CD4-positive, alpha-beta T cell (primary cell): ENCODE measurements at regions not wholly inside any gene's neighbourhood (a gene's known extent, or its start where the extent isn't known, plus 50 kb on each side); places are given as distances from the start of the nearest gene placed in this dataset.

ENCODE experiments used
- ATAC-seq: fragments of 200-7000 bp; cut with Tn5 transposase; one replicate; pipeline ENCODE4 v1.10.0; 2022; ENCODE audit warnings: mild to moderate bottlenecking; ENCODE audit not compliant: poor library complexity
- CTCF ChIA-PET: fragments of 350-600 bp; sonication (Branson Sonifier 250); formaldehyde crosslinking; loops from one replicate; lab custom pipeline; 2021; ENCODE audit warnings: antibody characterized with exemption, inconsistent platforms; lab: Charles Lee
- POLR2A ChIA-PET: fragments of 350-600 bp; sonication (Branson Sonifier 250); formaldehyde crosslinking; loops from one replicate; lab custom pipeline; 2021; ENCODE audit warnings: antibody characterized with exemption, inconsistent platforms; lab: Charles Lee
- DNase-seq, 14 experiments: peaks; one replicate each; pipeline ENCODE4 v3.0.0-alpha.2; 2013 to 2020; ENCODE audit warnings: mixed read lengths in 2 of 14
- H3K27ac ChIP-seq, 2 donors: one replicate each; pipeline versions ENCODE4 v1.5.1 to v1.7.0; 2013; ENCODE audit warnings: low read length in 2 of 2, low read depth in 1 of 2, mild to moderate bottlenecking in 1 of 2
- H3K27me3 ChIP-seq, 2 experiments: 1 replicate in 1 of 2; 2 replicates in 1 of 2; pipeline versions ENCODE4 v1.6.1 to v1.7.0; 2013; ENCODE audit warnings: low read length in 2 of 2, control low read depth in 1 of 2, mild to moderate bottlenecking in 1 of 2, moderate library complexity in 1 of 2; ENCODE audit not compliant: insufficient read depth in 2 of 2, control insufficient read depth in 1 of 2
- H3K36me3 ChIP-seq: one replicate; pipeline ENCODE4 v1.6.1; 2013; ENCODE audit warnings: low read length, control low read depth; ENCODE audit not compliant: insufficient read depth
- H3K4me1 ChIP-seq: one replicate; pipeline ENCODE4 v1.6.1; 2013; ENCODE audit warnings: low read length, control low read depth; ENCODE audit not compliant: insufficient read depth
- H3K4me3 ChIP-seq: one replicate; pipeline ENCODE4 v1.5.1; 2013; ENCODE audit warnings: mild to moderate bottlenecking, low read length, moderate library complexity
- H3K9me3 ChIP-seq, 2 experiments: 1 replicate in 1 of 2; 2 replicates in 1 of 2; pipeline versions ENCODE4 v1.6.1 to v1.7.0; 2013; ENCODE audit warnings: low read length in 2 of 2, mild to moderate bottlenecking in 2 of 2, control low read depth in 1 of 2, moderate library complexity in 1 of 2; ENCODE audit not compliant: control insufficient read depth in 1 of 2, insufficient read depth in 1 of 2
- H3K27ac Mint-ChIP-seq: one replicate; pipeline ENCODE4 v1.8.0; 2020; ENCODE audit warnings: mixed read lengths
- H3K27me3 Mint-ChIP-seq: one replicate; pipeline ENCODE4 v1.8.0; 2021; ENCODE audit warnings: mixed read lengths
- H3K36me3 Mint-ChIP-seq: one replicate; pipeline ENCODE4 v1.8.0; 2021; ENCODE audit warnings: low read depth, mixed read lengths
- H3K4me1 Mint-ChIP-seq: one replicate; pipeline ENCODE4 v1.8.0; 2021; ENCODE audit warnings: low read depth, mixed read lengths
- H3K4me3 Mint-ChIP-seq: one replicate; pipeline ENCODE4 v1.8.0; 2020; ENCODE audit warnings: mild to moderate bottlenecking, mixed read lengths
- H3K9me3 Mint-ChIP-seq: one replicate; pipeline ENCODE4 v1.8.0; 2020; ENCODE audit warnings: mixed read lengths
- intact Hi-C, 2 experiments: fragments of 100-400 bp; cut with DNase I in 1 of 2; cut with micrococcal nuclease in 1 of 2; formaldehyde crosslinking; loops; one replicate each; pipeline versions ENCODE4 v1.15.1 to v1.9.0; 2023 to 2025; cut with DNase I, micrococcal nuclease
- TF ChIP-seq, protein P1 (sequence below): fragments of 200-600 bp; IDR thresholded peaks from one replicate; pipeline ENCODE4 v1.8.0; 2022; ENCODE audit warnings: antibody characterized with exemption, mild to moderate bottlenecking

DNA sequence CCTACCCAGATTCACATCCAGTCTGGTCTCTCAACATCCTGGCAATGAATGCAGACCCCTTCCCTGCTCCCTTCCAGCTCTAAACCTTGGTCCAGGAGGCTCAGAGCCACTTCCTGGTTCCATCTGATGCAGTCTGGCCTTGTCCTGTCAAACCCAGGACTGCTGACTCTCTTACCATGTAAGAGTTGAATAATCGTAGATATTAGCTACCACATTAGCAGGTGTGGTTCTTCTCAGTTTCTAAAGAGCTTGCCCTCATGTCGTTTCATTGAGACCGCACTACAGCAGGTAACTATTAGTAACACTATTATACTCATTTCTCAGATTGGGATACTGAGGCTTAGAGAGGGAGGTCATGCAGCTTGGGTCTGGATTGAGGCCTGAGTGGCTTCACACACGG lies 133.3 kb downstream of the BOD1 start:
- Mint-ChIP-seq H3K4me1 (no peaks in the 10 kb centered on the region), H3K4me3 (no peak overlapping the region), H3K27ac (no peak overlapping the region), H3K36me3 (no peaks in the 10 kb centered on the region), H3K27me3 (peaks cover 32% of the 10 kb centered on the region), H3K9me3 (no peaks in the 10 kb centered on the region)
- TF ChIP-seq, protein P1, sequence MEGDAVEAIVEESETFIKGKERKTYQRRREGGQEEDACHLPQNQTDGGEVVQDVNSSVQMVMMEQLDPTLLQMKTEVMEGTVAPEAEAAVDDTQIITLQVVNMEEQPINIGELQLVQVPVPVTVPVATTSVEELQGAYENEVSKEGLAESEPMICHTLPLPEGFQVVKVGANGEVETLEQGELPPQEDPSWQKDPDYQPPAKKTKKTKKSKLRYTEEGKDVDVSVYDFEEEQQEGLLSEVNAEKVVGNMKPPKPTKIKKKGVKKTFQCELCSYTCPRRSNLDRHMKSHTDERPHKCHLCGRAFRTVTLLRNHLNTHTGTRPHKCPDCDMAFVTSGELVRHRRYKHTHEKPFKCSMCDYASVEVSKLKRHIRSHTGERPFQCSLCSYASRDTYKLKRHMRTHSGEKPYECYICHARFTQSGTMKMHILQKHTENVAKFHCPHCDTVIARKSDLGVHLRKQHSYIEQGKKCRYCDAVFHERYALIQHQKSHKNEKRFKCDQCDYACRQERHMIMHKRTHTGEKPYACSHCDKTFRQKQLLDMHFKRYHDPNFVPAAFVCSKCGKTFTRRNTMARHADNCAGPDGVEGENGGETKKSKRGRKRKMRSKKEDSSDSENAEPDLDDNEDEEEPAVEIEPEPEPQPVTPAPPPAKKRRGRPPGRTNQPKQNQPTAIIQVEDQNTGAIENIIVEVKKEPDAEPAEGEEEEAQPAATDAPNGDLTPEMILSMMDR, result no peak
- ATAC-seq, result no peak
- no peak overlapping the region for H3K27ac ChIP-seq
- POLR2A ChIA-PET, result no interaction called here
- CTCF ChIA-PET, result no interaction called here
- peaks cover 0 to 10% of the 10 kb centered on the region in 2 experiments for H3K27me3 ChIP-seq
- DNase-seq, result no peak
- intact Hi-C loops, result no loop called here
- no peaks in the 10 kb centered on the region for H3K36me3 ChIP-seq
- H3K9me3 ChIP-seq, result no peaks in the 10 kb centered on the region
- H3K4me3 ChIP-seq, result no peak overlapping the region
- no peaks in the 10 kb centered on the region for H3K4me1 ChIP-seq

DNA sequence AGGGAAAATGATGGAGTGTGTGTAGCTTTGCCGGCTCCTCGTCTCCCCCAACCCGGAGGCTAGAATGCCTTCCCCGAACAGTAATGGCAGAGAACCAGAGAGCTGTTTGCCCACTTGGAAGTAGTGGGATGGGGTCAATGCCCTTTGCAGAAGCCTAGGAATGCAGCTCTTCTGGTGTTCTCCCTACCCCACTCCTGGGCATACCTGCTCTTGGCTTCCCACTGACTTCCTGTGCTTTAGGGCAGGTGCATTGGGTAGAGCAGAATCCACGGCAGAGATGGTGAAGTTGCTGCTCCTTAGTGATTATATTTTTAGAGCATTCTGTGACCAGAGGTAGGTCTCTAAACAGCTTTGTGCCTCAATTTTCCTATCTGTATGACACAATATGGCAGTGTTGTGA lies 134.6 kb downstream of the BOD1 start:
- intact Hi-C loops, result no loop called here
- DNase-seq, result no peak
- CTCF ChIA-PET, result no interaction called here
- Histone ChIP-seq H3K27me3 (peaks cover 0 to 10% of the 10 kb centered on the region in 2 experiments), H3K9me3 (no peaks in the 10 kb centered on the region), H3K36me3 (no peaks in the 10 kb centered on the region), H3K4me1 (no peaks in the 10 kb centered on the region), H3K4me3 (no peak overlapping the region), H3K27ac (no peak overlapping the region)
- H3K4me1 Mint-ChIP-seq, result no peaks in the 10 kb centered on the region
- peaks cover 28% of the 10 kb centered on the region for H3K27me3 Mint-ChIP-seq
- no peak overlapping the region for H3K27ac Mint-ChIP-seq
- TF ChIP-seq, protein P1, result no peak
- H3K4me3 Mint-ChIP-seq, result no peak overlapping the region
- no peaks in the 10 kb centered on the region for H3K36me3 Mint-ChIP-seq
- POLR2A ChIA-PET, result no interaction called here
- H3K9me3 Mint-ChIP-seq, result no peaks in the 10 kb centered on the region
- no peak for ATAC-seq

DNA sequence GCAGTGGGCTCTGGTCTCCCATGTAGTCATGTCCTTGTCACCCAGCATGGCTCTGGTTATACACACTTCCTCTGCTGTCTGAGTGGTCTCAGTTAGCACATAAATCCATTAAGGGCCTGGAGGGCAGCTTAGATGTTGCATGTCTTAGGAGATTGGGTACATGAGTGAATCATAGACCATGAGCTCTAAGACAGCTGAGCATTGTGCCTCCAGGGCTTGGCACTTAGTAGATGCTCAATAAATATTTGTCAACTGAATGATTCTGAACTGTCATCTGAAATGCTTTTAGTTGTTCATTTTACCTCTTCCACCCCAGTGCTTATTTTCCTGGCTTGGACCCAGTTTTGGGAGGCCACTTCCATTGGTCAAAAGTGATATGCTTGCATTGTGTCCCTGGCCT lies 135.6 kb downstream of the BOD1 start:
- POLR2A ChIA-PET, result no interaction called here
- H3K4me3 Mint-ChIP-seq, result no peak overlapping the region

More for the DNA sequence above, 135.6 kb downstream of the BOD1 start:
- Mint-ChIP-seq H3K36me3 (no peaks in the 10 kb centered on the region), H3K27me3 (peaks cover 22% of the 10 kb centered on the region), H3K4me1 (no peaks in the 10 kb centered on the region), H3K9me3 (no peaks in the 10 kb centered on the region), H3K27ac (no peak overlapping the region)
- no peak for ATAC-seq
- peaks cover 0 to 10% of the 10 kb centered on the region in 2 experiments for H3K27me3 ChIP-seq
- no peak overlapping the region for H3K4me3 ChIP-seq
- H3K36me3 ChIP-seq, result no peaks in the 10 kb centered on the region
- CTCF ChIA-PET, result no interaction called here
- no peaks in the 10 kb centered on the region for H3K4me1 ChIP-seq
- H3K9me3 ChIP-seq, result no peaks in the 10 kb centered on the region
- no peak overlapping the region for H3K27ac ChIP-seq
- intact Hi-C loops, result no loop called here
- TF ChIP-seq, protein P1, result no peak
- no peak for DNase-seq
